A549 (cell line): ENCODE measurements at regions not wholly inside any gene's neighbourhood (a gene's known extent, or its start where the extent isn't known, plus 50 kb on each side); places are given as distances from the start of the nearest gene placed in this dataset.

Experiments
- CEBPB ChIP-seq, 2 experiments: fragments of >200 bp in 1 of 2; sonication (Bioruptor Twin) in 1 of 2; formaldehyde crosslinking in 1 of 2; IDR thresholded peaks; 2 replicates each; pipeline ENCODE4 v1.6.1; 2012 to 2016
- EP300 ChIP-seq, 2 experiments: fragments of >200 bp; sonication (Bioruptor Twin); formaldehyde crosslinking; IDR thresholded peaks; 2 replicates in 1 of 2; 3 replicates in 1 of 2; pipeline ENCODE4 v1.6.1; 2016 to 2017
- MYC ChIP-seq: IDR thresholded peaks from 2 replicates; pipeline ENCODE4 v1.6.1; 2012; ENCODE audit warnings: mild to moderate bottlenecking, inconsistent platforms, low read length, improper control_type of control experiment, borderline replicate concordance

GRCh38 chr13:107477772-107478379, 737.5 kb downstream of the LIG4 start:
- TF ChIP-seq MYC (no peak), CEBPB (IDR thresholded peaks at IDR 0.05) (no peak), EP300 (IDR thresholded peaks at IDR 0.05) (no peak)
